ENCODE measurements at regions not wholly inside any gene's neighbourhood (a gene's known extent, or its start where the extent isn't known, plus 50 kb on each side); places are given as distances from the start of the nearest gene placed in this dataset.

GRCh38 chr5:56467176-56467717, 234.1 kb upstream of the ANKRD55 start:
- H3K4me3 ChIP-seq (ENCODE audit: low read depth, low read length) = no peak overlapping the region
- TF ChIP-seq CTCF (conservative IDR thresholded peaks at IDR 0.05; ENCODE audit: low read depth, low read length) = no peak
- DNase-seq (ENCODE audit: low read depth) = no peak

- no peak overlapping the region for H3K4me3 ChIP-seq (ENCODE audit: low read depth, low read length)
- no peak for TF ChIP-seq CTCF (conservative IDR thresholded peaks at IDR 0.05; ENCODE audit: low read depth, low read length)
- DNase-seq (ENCODE audit: low read depth) = no peak
Observed at GRCh38 chr5:56466136-56466816, 233.1 kb upstream of the ANKRD55 start.

GRCh38 chr5:56465769-56466135, 232.6 kb upstream of the ANKRD55 start:
- no peak for DNase-seq (ENCODE audit: low read depth)
- no peak overlapping the region for H3K4me3 ChIP-seq (ENCODE audit: low read depth, low read length)
- TF ChIP-seq CTCF (conservative IDR thresholded peaks at IDR 0.05; ENCODE audit: low read depth, low read length) = no peak

GRCh38 chr5:56464935-56465768, 232.0 kb upstream of the ANKRD55 start:
- no peak for DNase-seq (ENCODE audit: low read depth)
- no peak overlapping the region for H3K4me3 ChIP-seq (ENCODE audit: low read depth, low read length)
- no peak for TF ChIP-seq CTCF (conservative IDR thresholded peaks at IDR 0.05; ENCODE audit: low read depth, low read length)

- H3K4me3 ChIP-seq (ENCODE audit: low read depth, low read length) = no peak overlapping the region
- no peak for DNase-seq (ENCODE audit: low read depth)
- no peak for TF ChIP-seq CTCF (conservative IDR thresholded peaks at IDR 0.05; ENCODE audit: low read depth, low read length)
Observed at GRCh38 chr5:56463944-56464571, 230.9 kb upstream of the ANKRD55 start.

GRCh38 chr5:56461584-56461983, 228.5 kb upstream of the ANKRD55 start:
- H3K4me3 ChIP-seq (ENCODE audit: low read depth, low read length) = no peak overlapping the region
- TF ChIP-seq CTCF (conservative IDR thresholded peaks at IDR 0.05; ENCODE audit: low read depth, low read length) = no peak
- DNase-seq (ENCODE audit: low read depth) = no peak
